ENCODE measurements at regions not wholly inside any gene's neighbourhood (a gene's known extent, or its start where the extent isn't known, plus 50 kb on each side); places are given as distances from the start of the nearest gene placed in this dataset.

DNA sequence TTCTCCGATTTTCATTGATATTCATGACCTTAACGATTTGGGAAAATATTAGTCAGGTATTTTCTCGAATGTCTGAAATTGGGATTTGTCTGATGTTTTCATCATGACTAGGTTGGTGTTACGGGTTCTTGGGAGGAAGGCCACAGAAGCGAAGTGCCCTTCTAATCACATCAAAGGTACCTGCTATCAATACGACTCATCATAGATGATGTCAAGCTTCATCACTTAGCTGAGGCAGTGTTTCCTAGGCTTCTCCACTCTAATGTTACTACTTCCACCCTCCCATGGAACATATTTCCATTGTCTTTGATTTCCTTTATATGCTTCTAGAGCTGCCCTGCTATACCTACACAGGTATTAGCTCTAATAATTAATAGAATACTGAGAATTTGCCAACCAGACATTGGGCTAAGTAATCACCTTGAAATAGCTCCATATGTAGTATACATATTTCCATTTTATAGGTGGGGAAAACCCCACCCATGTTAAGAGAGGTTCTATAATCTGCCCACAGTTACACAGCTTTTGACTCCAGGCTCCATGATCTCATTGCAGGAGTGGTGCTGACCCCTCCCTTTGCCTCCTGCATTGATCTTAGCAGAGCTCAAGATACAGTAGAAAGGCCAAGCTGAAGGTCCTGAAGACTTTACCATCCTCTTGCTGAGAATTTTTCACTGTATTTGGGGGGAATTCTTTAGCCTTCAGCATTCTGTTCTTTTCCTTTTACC lies 238.6 kb upstream of the ADAMTSL1 start:
- DNase-seq, result no peak

GRCh38 chr9:18236336-18236735 lies 237.6 kb upstream of the ADAMTSL1 start:
- DNase-seq, result no peak

DNA sequence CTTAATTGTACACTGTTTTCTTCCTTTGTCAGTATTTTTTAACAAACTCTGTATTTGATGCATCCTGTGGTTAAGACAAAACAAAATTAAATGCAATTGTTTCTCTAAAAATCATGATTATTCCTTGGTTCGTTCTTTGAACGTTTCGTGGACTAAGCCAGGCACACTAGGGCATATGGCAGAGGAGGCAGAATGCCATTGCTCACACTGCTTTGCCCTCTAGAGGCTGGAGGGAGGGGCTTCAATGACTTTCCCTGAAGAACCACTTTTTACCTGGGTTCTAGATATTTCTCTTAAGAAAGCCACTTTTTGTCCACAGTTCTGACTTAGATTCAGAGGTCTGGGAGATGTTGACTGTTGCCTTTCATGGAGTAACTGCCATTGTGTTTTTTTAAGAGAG lies 236.2 kb upstream of the ADAMTSL1 start:
- no peak for DNase-seq

DNA sequence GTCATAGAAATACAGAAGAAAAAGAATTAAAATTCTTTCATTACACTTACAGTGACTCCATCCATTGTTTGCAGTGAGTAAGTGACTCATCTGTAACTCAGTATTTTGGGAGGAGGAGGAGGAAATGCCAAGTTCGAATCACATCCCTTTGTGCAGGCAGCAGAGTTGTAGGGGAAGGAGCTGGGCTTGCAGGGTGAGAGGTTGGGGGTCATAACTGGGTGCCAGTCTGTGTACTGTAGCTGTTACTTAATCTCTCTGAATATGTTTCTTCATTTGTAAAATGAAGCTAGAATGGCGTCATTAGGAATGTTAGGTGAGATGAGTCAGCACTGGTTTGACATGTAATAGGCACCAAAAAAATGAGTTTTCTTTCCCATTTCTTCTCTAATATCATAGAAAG lies 235.7 kb upstream of the ADAMTSL1 start:
- DNase-seq, result no peak

DNA sequence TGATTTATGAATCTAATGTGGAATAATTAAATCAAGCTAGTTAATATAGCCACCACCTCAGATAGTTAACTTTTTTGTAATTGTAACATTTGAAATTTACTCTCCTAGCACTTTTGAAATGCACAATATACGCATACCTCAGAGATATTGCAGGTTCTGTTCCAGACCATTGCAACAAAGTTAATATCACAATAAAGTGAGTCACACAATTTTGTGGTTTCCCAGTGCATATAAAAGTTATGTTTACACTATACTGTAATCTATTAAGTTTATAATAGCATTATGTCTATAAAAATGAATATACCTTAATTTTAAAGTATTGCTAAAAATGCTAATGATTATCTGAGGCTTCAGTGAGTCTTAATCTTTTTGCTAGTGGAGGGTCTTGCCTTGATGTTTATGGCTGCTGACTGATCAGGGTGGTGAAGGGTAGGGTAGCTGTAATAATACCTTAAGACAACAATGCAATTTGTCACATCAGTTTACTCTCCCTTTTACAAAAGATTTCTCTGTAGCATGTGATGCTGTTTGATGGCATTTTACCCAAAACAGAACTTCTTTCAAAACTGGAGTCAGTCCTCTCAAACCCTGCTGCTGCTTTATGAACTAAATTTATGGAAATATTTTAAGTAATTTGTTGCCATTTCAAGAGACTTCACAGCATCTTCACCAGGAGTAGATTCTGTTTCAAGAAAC lies 235.1 kb upstream of the ADAMTSL1 start:
- DNase-seq, result no peak

DNA sequence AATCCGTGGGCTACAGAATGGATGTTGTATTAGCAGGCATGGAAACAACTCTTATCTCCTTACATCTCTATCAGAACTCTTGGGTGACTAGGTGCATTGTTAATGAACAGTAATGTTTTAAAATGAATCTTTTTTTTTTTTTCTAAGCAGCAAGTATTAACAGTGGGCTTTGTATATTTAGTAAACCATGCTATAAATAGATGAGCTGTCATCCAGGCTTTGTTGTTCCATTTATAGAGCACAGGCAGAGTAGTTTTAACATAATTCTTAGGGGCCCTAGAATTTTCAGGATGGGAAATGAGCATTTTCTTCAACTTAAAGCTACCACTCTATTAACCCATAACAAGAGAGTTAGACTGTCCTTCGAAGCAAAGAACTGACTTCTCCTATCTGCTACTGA lies 233.7 kb upstream of the ADAMTSL1 start:
- no peak for DNase-seq

GRCh38 chr9:18245911-18246310 lies 228.0 kb upstream of the ADAMTSL1 start:
- DNase-seq, result no peak

DNA sequence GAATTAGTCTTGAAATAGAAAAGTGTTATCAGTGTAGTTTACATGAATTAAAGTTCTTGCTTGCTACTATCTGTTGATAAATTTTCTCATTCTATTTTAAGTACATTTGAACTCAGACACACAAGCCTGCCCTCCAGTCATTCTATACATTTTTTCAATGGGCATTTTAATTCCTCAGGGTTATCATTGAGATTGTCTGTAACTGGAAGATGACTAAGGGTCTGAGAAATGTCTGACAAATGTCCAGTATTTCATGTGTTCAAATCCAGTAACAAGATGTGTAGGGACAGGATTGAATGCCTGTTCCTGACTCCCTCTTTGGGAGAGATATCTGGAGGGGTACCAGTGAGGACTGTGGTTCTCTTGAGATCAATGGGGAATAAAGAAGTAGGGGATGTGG lies 223.9 kb upstream of the ADAMTSL1 start:
- no peak for DNase-seq

- no peak for DNase-seq
Measured at GRCh38 chr9:18253950-18254349, 220.0 kb upstream of the ADAMTSL1 start.

DNA sequence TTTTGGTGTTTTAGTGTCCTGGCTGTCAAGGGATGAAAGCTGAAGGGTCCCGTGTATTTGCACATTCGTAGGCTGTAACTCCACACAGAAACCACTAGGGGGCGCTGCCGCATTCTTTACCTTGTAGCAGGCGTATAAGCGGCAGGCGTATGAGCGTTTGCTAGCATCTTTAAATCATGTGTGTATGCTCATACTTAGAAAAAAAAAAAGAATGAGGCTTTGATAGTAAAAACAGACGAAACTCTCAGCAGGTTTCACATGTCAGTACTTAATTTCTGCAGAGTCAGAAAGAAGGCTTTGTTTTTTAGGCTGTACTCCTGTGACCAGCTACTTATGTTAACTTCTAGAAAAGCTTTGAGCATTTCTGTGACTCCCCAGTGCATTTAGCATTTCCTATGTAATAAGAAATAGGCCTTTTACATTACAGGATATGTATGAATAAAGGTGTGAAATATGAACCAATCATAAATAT lies 218.8 kb upstream of the ADAMTSL1 start:
- DNase-seq, result peak; percentile 43 to 69

GRCh38 chr9:18255747-18256146 lies 218.2 kb upstream of the ADAMTSL1 start:
- DNase-seq, result no peak

- no peak for DNase-seq
Measured at GRCh38 chr9:18256568-18256967, 217.4 kb upstream of the ADAMTSL1 start.

GRCh38 chr9:18260521-18260920 lies 213.4 kb upstream of the ADAMTSL1 start:
- no peak for DNase-seq

DNA sequence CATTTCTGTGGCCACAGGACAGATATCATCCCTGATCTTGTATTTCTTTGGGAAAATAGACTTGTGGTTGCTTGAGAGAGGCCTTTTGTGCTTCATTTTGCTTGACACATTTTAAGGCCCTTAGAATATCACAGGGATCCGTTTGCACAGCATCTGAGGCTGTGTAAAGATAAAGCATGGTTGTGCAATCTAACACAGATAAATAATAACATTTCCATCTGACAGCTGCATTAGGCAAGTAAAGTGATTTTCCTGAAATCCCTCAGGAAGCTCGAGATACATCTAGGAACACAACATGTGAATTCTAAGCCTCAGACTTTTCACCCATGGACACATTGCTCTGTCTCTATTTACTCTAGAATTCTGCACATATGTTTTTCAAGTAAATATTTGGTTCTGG lies 212.8 kb upstream of the ADAMTSL1 start:
- no peak for DNase-seq

DNA sequence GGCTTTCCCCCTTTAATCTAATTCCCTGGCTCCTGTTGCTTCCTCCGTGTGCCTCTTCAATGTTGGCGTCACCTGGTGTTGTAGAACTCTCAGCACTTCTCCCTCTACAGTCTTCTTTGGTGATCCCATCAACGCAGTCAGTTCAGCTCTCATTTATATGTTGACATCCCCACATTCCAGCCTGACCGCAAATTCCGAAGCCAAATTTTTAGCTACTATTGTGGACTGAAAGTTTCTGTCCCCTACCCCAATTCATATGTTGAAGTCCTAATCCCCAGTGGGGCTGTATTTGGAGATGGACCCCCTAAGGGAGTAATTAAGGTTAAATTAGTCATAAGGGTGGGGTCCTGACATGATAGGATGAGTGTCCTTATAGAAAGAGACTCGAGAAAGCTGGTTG lies 210.6 kb upstream of the ADAMTSL1 start:
- DNase-seq, result no peak

DNA sequence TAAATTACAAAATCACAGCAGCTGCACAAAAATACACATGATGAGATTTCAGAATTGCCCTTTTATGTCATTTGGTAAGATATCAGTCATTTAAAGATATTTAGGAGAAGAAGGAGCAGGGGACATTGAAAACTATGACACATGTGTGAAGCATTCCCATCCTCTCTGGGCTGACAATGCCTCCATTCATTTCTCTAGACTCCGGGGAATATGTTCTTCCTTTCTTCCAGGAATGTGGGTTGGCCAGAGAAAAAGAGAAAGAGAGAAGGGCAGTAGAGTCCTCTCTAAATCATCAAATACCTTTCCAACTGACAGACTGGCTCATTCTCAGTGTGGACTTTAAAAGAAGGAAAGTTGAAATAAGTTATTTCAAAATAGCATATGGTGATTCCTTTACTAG lies 205.6 kb upstream of the ADAMTSL1 start:
- no peak for DNase-seq

GRCh38 chr9:18269561-18269960 lies 204.4 kb upstream of the ADAMTSL1 start:
- DNase-seq, result no peak

GRCh38 chr9:18274693-18275092 lies 199.3 kb upstream of the ADAMTSL1 start:
- DNase-seq, result no peak

DNA sequence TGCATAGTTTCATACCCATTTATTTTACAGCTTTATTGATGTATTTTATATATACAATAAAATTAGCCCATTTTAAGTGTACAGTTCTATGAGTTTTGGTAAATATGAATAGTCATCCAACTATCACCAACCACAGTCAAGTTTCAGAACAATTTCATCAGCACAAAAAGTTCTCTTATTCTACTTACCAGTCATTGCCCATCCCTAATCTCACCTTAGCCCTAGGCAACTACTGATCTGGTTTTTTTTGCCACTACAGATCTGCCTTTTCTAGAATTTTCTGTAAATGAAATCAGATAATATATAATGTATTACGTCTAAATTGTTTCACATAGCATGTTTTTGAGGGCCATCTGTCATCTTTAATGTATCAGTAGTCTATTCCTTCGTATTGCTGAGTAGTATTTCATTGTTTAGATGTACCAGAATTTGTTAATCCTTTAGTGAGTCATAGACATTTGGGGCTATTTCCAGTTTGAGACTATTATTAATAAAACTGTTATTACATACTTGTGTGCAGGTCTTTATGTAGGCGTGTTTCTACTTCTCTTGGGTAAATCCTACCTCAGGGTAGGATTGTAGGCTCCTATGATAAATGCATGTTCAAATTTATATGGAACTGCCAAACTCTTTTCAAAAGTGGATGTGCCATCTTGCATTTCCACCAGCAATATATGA lies 198.5 kb upstream of the ADAMTSL1 start:
- no peak for DNase-seq

DNA sequence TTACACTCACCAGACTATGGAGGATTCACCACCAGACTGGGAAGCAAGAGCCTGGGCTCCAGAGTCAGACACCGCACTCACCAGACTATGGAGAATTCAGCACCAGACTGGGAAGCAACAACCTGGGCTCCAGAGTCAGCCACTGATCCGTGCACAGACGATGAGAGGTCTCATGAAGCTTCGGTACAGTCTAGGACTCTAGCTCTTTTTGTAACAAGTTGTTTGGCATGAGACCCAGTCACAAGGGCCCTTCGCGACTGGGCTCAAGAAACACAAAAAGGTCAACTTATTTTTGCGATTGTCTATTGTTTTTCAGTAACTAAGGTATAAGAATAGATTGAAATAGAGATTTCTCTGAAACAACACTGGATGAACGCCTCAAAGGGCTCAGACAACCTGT lies 192.7 kb upstream of the ADAMTSL1 start:
- DNase-seq, result no peak

DNA sequence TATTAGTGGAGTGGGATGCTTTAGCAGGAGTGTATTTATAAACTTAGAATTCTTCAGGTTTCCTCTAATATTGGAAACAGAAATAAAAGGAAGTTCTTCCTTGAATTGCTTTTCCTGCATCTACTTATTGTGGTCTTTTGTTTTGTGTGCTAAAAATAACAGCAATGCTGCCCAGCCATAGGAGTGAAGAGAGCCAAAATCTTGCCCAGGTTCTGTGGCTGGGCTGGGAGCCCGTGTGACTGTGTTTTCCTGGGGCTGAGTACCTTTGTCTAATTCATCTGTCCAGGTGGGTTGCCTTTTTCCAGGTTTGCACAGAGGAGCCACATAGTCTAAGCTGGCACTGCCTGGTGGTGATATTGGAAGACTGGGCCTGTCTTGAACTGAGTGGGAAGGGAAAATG lies 179.7 kb upstream of the ADAMTSL1 start:
- DNase-seq, result no peak

DNA sequence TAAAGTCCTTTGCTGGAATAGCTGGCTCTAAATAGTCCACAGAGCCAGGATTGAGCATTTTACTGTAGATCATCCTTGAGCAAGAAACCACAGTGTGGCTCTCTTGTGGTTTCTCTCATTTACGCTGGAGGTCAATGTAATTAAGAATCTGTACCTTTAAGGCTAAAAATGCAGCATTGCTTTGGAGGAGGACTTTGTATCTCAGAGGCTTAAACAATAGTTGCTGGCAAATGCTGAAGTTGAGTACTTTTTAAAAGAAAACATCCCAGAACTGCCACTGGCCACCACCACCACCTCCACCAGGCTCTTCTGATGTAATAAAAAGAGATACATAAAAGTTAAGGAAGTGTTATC lies 177.3 kb upstream of the ADAMTSL1 start:
- DNase-seq, result no peak

DNA sequence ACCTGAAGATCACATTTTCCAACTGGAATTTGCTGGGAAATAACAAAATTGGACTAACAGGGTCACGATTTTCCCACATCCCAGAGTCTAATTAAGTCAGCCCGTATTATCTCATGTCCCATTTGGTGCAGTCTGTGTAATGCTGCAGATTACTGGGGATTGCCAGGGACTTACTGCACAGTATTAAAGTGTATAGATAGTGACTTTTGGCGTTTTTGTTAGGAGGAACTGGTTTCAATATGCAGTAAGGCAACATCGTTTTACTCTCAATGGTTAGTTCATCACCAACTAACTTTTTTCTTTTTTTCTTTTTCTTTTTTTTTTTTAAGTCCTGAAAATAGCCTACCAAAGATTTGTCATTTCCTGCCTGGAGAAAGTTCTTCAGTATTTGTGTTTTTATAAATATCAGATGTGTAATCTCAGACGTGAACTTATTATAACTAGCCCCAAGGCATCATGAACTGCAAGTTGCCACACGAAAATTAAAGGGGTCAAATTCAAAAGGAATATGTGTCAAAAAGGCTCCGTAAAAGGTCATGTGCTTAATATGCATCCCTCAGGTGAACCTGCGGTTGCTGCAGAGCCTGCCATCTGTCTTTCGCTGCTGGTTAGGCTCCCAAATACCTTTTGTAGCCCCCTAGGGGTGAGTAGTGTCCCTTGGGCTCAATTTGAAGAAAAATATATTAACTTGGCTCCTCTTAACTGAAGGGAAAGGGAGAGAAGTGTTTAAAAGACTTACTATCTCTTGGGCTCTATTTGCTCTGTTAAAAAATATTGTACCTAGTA lies 176.7 kb upstream of the ADAMTSL1 start:
- no peak for DNase-seq

Measured in stimulated activated CD4-positive, alpha-beta T cell treated with anti-CD3 and anti-CD28 coated beads, Interleukin-4, amount 100 ng/mL, for 4 hours (primary cell).